ENCODE measurements at regions not wholly inside any gene's neighbourhood (a gene's known extent, or its start where the extent isn't known, plus 50 kb on each side); places are given as distances from the start of the nearest gene placed in this dataset.
"Not testable (repeated sequence)": the region's sequence is repeated elsewhere in the genome, so short reads cannot be mapped to it uniquely, and the experiment has no call there.

- not testable (repeated sequence) for DNase-seq
Measured at GRCh38 chr16:88232401-88233258, 150.1 kb upstream of the ZNF469 start.

GRCh38 chr16:88233621-88234420, 148.9 kb upstream of the ZNF469 start:
- DNase-seq, result not testable (repeated sequence)

GRCh38 chr16:88234421-88235271, 148.1 kb upstream of the ZNF469 start:
- not testable (repeated sequence) for DNase-seq

GRCh38 chr16:88235691-88236090, 147.1 kb upstream of the ZNF469 start:
- DNase-seq, result not testable (repeated sequence)

GRCh38 chr16:88236229-88236628, 146.5 kb upstream of the ZNF469 start:
- DNase-seq, result not testable (repeated sequence)

- DNase-seq, result not testable (repeated sequence)
Measured at GRCh38 chr16:88237314-88237713, 145.4 kb upstream of the ZNF469 start.

- DNase-seq, result not testable (repeated sequence)
Measured at GRCh38 chr16:88237761-88238415, 144.9 kb upstream of the ZNF469 start.

- peak; percentile 56 for DNase-seq
Measured at GRCh38 chr16:88238732-88239274, 144.0 kb upstream of the ZNF469 start.

GRCh38 chr16:88240118-88240517, 142.6 kb upstream of the ZNF469 start:
- DNase-seq, result not testable (repeated sequence)

- not testable (repeated sequence) for DNase-seq
Measured at GRCh38 chr16:88240776-88241175, 142.0 kb upstream of the ZNF469 start.

- not testable (repeated sequence) for DNase-seq
Measured at GRCh38 chr16:88241404-88242311, 141.1 kb upstream of the ZNF469 start.

- DNase-seq, result not testable (repeated sequence)
Measured at GRCh38 chr16:88242312-88243295, 140.2 kb upstream of the ZNF469 start.

- DNase-seq, result not testable (repeated sequence)
Measured at GRCh38 chr16:88243921-88244320, 138.8 kb upstream of the ZNF469 start.

- not testable (repeated sequence) for DNase-seq
Measured at GRCh38 chr16:88245241-88246081, 137.3 kb upstream of the ZNF469 start.

GRCh38 chr16:88246955-88247582, 135.7 kb upstream of the ZNF469 start:
- not testable (repeated sequence) for DNase-seq

GRCh38 chr16:88247583-88247966, 135.2 kb upstream of the ZNF469 start:
- DNase-seq, result not testable (repeated sequence)

GRCh38 chr16:88248761-88249160, 134.0 kb upstream of the ZNF469 start:
- not testable (repeated sequence) for DNase-seq

- not testable (repeated sequence) for DNase-seq
Measured at GRCh38 chr16:88250381-88250780, 132.4 kb upstream of the ZNF469 start.

All from activated CD8-positive, alpha-beta memory T cell treated with anti-CD3 and anti-CD28 coated beads, Interleukin-2, amount 50 U/mL, for 48 hours (primary cell).